Neural cell (in vitro differentiated cells): ENCODE measurements at regions not wholly inside any gene's neighbourhood (a gene's known extent, or its start where the extent isn't known, plus 50 kb on each side); places are given as distances from the start of the nearest gene placed in this dataset.
"Not testable (repeated sequence)": the region's sequence is repeated elsewhere in the genome, so short reads cannot be mapped to it uniquely, and the experiment has no call there.

Experiments
- EP300 ChIP-seq: fragments of 450-650 bp; conservative IDR thresholded peaks from 2 replicates; pipeline ENCODE4 v1.6.1; 2014; ENCODE audit warnings: antibody characterized with exemption, mild to moderate bottlenecking, moderate library complexity; ENCODE audit not compliant: poor library complexity, severe bottlenecking
- POLR2AphosphoS5 ChIP-seq: IDR thresholded peaks from 2 replicates; pipeline ENCODE4 v1.6.1; 2012
- RAD21 ChIP-seq: fragments of 450-650 bp; conservative IDR thresholded peaks from 2 replicates; pipeline ENCODE4 v1.6.1; 2014; ENCODE audit warnings: antibody characterized with exemption, mild to moderate bottlenecking, moderate library complexity
- SMC3 ChIP-seq: fragments of 450-650 bp; conservative IDR thresholded peaks from 2 replicates; pipeline ENCODE4 v1.6.1; 2014; ENCODE audit warnings: antibody characterized with exemption, mild to moderate bottlenecking, moderate library complexity; ENCODE audit not compliant: poor library complexity
- TF ChIP-seq, protein P1 (sequence below): fragments of 450-650 bp; IDR thresholded peaks from 2 replicates; pipeline ENCODE4 v1.5.1; 2014; ENCODE audit warnings: antibody characterized with exemption, mild to moderate bottlenecking, moderate library complexity; ENCODE audit not compliant: poor library complexity, severe bottlenecking

DNA sequence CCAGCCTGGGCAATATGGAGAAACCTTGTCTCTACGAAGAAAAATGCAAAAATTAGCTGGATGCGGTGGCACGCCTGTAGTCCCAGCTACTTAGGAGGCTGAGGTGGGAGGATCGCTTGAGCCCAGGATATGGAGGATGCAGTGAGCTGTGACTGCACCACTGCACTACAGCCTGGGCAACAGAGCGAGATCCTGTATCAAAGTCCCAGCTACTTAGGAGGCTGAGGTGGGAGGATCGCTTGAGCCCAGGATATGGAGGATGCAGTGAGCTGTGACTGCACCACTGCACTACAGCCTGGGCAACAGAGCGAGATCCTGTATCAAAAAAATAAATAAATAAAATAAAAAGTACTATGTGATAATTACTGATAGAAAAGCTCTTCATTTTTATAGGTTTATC, 118.2 kb upstream of the HS3ST2 start:
- not testable (repeated sequence) for TF ChIP-seq POLR2AphosphoS5, SMC3, EP300, RAD21
- TF ChIP-seq, protein P1, sequence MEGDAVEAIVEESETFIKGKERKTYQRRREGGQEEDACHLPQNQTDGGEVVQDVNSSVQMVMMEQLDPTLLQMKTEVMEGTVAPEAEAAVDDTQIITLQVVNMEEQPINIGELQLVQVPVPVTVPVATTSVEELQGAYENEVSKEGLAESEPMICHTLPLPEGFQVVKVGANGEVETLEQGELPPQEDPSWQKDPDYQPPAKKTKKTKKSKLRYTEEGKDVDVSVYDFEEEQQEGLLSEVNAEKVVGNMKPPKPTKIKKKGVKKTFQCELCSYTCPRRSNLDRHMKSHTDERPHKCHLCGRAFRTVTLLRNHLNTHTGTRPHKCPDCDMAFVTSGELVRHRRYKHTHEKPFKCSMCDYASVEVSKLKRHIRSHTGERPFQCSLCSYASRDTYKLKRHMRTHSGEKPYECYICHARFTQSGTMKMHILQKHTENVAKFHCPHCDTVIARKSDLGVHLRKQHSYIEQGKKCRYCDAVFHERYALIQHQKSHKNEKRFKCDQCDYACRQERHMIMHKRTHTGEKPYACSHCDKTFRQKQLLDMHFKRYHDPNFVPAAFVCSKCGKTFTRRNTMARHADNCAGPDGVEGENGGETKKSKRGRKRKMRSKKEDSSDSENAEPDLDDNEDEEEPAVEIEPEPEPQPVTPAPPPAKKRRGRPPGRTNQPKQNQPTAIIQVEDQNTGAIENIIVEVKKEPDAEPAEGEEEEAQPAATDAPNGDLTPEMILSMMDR = not testable (repeated sequence)
